ENCODE measurements at regions not wholly inside any gene's neighbourhood (a gene's known extent, or its start where the extent isn't known, plus 50 kb on each side); places are given as distances from the start of the nearest gene placed in this dataset.

DNA sequence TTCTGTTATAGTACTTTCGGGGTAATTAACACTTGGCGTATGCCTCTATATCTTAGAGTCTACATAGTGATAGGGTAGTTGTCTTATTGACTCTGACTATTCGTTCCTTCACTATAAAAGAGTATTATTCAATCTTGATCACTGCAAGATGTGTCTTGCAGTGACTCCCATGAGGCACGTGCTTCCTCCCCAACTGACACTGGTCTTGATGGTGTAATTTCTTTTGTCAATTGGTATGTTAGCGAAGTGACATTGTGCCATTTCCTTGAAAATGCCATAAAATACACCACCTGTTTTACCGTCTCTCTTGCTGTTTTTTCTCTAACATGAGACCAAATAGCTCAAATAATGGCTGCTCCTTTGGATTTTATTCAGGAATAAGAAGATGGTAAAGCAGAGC, 1314.1 kb upstream of the CDH6 start:
- no peak overlapping the region for H3K4me2 ChIP-seq
- H4K20me1 ChIP-seq (replicated peaks; ENCODE audit: insufficient read depth) = no peaks in the 10 kb centered on the region
- ATAC-seq (no peak), DNase-seq (ENCODE audit: low spot score) (no peak)
- no peak overlapping the region for H3K27ac ChIP-seq (ENCODE audit: low read depth)
- no peaks in the 10 kb centered on the region for H3K4me1 ChIP-seq (ENCODE audit: insufficient read depth)
- Mint-ChIP-seq H3K4me3 (no peak overlapping the region), H3K27ac (no peak overlapping the region), H3K27me3 (ENCODE audit: insufficient read depth, low read depth, poor library complexity) (peaks cover 1% of the 10 kb centered on the region), H3K36me3 (ENCODE audit: low read depth) (no peaks in the 10 kb centered on the region), H3K4me1 (no peaks in the 10 kb centered on the region), H3K9me3 (no peaks in the 10 kb centered on the region; the same call in 2 of the 3 replicates)
- no peak overlapping the region for H2AFZ ChIP-seq
- no peak overlapping the region for H3K4me3 ChIP-seq
- H3K27me3 ChIP-seq (ENCODE audit: insufficient read depth) = no peaks in the 10 kb centered on the region
- TF ChIP-seq CTCF (conservative IDR thresholded peaks at IDR 0.05; ENCODE audit: low read depth in 2 of 2) (no peak), ZNF114 (CRISPR knock-in tag; IDR thresholded peaks at IDR 0.05) (no peak)
- H3K36me3 ChIP-seq (ENCODE audit: insufficient read depth) = no peaks in the 10 kb centered on the region
- no peaks in the 10 kb centered on the region for H3K79me2 ChIP-seq (replicated peaks; ENCODE audit: insufficient read depth)
- H3F3A ChIP-seq (replicated peaks; ENCODE audit: low read depth) = no peaks in the 10 kb centered on the region
- H3K9me2 ChIP-seq (ENCODE audit: insufficient read depth) = 0 out of 2 replicates have a peak, but pooled peaks cover 8% of the 10 kb centered on the region

GRCh38 chr5:29878599-29878998, 1314.9 kb upstream of the CDH6 start:
- Mint-ChIP-seq H3K4me3 (no peak overlapping the region), H3K27me3 (ENCODE audit: insufficient read depth, low read depth, poor library complexity) (peaks cover 1% of the 10 kb centered on the region)

DNA sequence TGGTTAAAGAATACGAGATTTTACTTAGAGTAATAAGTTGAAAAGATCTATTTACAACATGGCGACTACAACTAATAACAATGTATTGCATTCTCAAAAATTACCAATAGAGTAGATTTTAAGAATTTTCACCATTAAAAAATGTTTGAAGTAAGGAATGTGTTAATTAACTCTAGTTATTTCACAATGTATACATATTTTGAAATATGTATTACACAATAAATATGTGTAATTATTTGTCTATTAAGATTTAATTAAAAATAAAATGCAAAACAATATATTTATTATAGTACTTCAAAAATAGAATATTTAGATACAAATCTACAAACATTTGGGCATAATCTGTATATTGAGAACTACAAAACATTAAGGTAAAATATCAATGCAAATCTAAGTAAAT, 1326.3 kb upstream of the CDH6 start:
- no peaks in the 10 kb centered on the region for H3K9me3 Mint-ChIP-seq
- no peaks in the 10 kb centered on the region for H3K79me2 ChIP-seq (replicated peaks; ENCODE audit: insufficient read depth)
- H4K20me1 ChIP-seq (replicated peaks; ENCODE audit: insufficient read depth) = no peaks in the 10 kb centered on the region
- H3K36me3 ChIP-seq (ENCODE audit: insufficient read depth) = no peaks in the 10 kb centered on the region
- H3K9me2 ChIP-seq (ENCODE audit: insufficient read depth) = no peaks in the 10 kb centered on the region
- H3K4me3 ChIP-seq = no peak overlapping the region
- H3K27me3 Mint-ChIP-seq (ENCODE audit: insufficient read depth, low read depth, poor library complexity) = no peaks in the 10 kb centered on the region
- no peaks in the 10 kb centered on the region for H3K36me3 Mint-ChIP-seq (ENCODE audit: low read depth)
- no peaks in the 10 kb centered on the region for H3K27me3 ChIP-seq (ENCODE audit: insufficient read depth)
- H3F3A ChIP-seq (replicated peaks; ENCODE audit: low read depth) = no peaks in the 10 kb centered on the region
- H3K4me1 Mint-ChIP-seq = no peaks in the 10 kb centered on the region
- H3K27ac Mint-ChIP-seq = no peak overlapping the region
- no peaks in the 10 kb centered on the region for H3K4me1 ChIP-seq (ENCODE audit: insufficient read depth)
- H2AFZ ChIP-seq = no peak overlapping the region
- DNase-seq (ENCODE audit: low spot score) = no peak
- no peak overlapping the region for H3K4me3 Mint-ChIP-seq
- no peak overlapping the region for H3K27ac ChIP-seq (ENCODE audit: low read depth)
- H3K4me2 ChIP-seq = no peak overlapping the region
- no peak for ATAC-seq
- TF ChIP-seq NANOG (IDR thresholded peaks at IDR 0.05; ENCODE audit: borderline replicate concordance) (no peak), ZNF331 (CRISPR knock-in tag; IDR thresholded peaks at IDR 0.05; ENCODE audit: low read depth) (no peak)
- TF ChIP-seq, protein P1, sequence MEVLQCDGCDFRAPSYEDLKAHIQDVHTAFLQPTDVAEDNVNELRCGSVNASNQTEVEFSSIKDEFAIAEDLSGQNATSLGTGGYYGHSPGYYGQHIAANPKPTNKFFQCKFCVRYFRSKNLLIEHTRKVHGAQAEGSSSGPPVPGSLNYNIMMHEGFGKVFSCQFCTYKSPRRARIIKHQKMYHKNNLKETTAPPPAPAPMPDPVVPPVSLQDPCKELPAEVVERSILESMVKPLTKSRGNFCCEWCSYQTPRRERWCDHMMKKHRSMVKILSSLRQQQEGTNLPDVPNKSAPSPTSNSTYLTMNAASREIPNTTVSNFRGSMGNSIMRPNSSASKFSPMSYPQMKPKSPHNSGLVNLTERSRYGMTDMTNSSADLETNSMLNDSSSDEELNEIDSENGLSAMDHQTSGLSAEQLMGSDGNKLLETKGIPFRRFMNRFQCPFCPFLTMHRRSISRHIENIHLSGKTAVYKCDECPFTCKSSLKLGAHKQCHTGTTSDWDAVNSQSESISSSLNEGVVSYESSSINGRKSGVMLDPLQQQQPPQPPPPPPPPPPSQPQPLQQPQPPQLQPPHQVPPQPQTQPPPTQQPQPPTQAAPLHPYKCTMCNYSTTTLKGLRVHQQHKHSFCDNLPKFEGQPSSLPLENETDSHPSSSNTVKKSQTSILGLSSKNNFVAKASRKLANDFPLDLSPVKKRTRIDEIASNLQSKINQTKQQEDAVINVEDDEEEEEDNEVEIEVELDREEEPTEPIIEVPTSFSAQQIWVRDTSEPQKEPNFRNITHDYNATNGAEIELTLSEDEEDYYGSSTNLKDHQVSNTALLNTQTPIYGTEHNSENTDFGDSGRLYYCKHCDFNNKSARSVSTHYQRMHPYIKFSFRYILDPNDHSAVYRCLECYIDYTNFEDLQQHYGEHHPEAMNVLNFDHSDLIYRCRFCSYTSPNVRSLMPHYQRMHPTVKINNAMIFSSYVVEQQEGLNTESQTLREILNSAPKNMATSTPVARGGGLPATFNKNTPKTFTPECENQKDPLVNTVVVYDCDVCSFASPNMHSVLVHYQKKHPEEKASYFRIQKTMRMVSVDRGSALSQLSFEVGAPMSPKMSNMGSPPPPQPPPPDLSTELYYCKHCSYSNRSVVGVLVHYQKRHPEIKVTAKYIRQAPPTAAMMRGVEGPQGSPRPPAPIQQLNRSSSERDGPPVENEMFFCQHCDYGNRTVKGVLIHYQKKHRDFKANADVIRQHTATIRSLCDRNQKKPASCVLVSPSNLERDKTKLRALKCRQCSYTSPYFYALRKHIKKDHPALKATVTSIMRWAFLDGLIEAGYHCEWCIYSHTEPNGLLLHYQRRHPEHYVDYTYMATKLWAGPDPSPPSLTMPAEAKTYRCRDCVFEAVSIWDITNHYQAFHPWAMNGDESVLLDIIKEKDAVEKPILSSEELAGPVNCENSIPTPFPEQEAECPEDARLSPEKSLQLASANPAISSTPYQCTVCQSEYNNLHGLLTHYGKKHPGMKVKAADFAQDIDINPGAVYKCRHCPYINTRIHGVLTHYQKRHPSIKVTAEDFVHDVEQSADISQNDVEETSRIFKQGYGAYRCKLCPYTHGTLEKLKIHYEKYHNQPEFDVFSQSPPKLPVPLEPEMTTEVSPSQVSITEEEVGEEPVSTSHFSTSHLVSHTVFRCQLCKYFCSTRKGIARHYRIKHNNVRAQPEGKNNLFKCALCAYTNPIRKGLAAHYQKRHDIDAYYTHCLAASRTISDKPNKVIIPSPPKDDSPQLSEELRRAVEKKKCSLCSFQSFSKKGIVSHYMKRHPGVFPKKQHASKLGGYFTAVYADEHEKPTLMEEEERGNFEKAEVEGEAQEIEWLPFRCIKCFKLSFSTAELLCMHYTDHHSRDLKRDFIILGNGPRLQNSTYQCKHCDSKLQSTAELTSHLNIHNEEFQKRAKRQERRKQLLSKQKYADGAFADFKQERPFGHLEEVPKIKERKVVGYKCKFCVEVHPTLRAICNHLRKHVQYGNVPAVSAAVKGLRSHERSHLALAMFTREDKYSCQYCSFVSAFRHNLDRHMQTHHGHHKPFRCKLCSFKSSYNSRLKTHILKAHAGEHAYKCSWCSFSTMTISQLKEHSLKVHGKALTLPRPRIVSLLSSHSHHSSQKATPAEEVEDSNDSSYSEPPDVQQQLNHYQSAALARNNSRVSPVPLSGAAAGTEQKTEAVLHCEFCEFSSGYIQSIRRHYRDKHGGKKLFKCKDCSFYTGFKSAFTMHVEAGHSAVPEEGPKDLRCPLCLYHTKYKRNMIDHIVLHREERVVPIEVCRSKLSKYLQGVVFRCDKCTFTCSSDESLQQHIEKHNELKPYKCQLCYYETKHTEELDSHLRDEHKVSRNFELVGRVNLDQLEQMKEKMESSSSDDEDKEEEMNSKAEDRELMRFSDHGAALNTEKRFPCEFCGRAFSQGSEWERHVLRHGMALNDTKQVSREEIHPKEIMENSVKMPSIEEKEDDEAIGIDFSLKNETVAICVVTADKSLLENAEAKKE (CRISPR knock-in tag; IDR thresholded peaks at IDR 0.05) = no peak

More at GRCh38 chr5:29878599-29878998, 1314.9 kb upstream of the CDH6 start:
- no peak overlapping the region for H3K27ac ChIP-seq (ENCODE audit: low read depth)
- DNase-seq (ENCODE audit: low spot score) (no peak), ATAC-seq (no peak)
- H3K9me2 ChIP-seq (ENCODE audit: insufficient read depth) = 0 out of 2 replicates have a peak, but pooled peaks cover 8% of the 10 kb centered on the region
- H2AFZ ChIP-seq = no peak overlapping the region
- Mint-ChIP-seq H3K36me3 (ENCODE audit: low read depth) (no peaks in the 10 kb centered on the region), H3K4me1 (no peaks in the 10 kb centered on the region), H3K27ac (no peak overlapping the region), H3K9me3 (no peaks in the 10 kb centered on the region; the same call in 2 of the 3 replicates)
- H3K4me3 ChIP-seq = no peak overlapping the region
- TF ChIP-seq STAT1 (IDR thresholded peaks at IDR 0.05; ENCODE audit: unreplicated experiment) (no peak), EZH2phosphoT487 (IDR thresholded peaks at IDR 0.05; ENCODE audit: unreplicated experiment) (no peak)
- TF ChIP-seq, protein P2, sequence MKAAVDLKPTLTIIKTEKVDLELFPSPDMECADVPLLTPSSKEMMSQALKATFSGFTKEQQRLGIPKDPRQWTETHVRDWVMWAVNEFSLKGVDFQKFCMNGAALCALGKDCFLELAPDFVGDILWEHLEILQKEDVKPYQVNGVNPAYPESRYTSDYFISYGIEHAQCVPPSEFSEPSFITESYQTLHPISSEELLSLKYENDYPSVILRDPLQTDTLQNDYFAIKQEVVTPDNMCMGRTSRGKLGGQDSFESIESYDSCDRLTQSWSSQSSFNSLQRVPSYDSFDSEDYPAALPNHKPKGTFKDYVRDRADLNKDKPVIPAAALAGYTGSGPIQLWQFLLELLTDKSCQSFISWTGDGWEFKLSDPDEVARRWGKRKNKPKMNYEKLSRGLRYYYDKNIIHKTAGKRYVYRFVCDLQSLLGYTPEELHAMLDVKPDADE (IDR thresholded peaks at IDR 0.05) = no peak
- H3F3A ChIP-seq (replicated peaks; ENCODE audit: low read depth) = no peaks in the 10 kb centered on the region
- no peaks in the 10 kb centered on the region for H3K36me3 ChIP-seq (ENCODE audit: insufficient read depth)
- H3K4me2 ChIP-seq = no peak overlapping the region
- H3K4me1 ChIP-seq (ENCODE audit: insufficient read depth) = no peaks in the 10 kb centered on the region
- no peaks in the 10 kb centered on the region for H3K27me3 ChIP-seq (ENCODE audit: insufficient read depth)
- H4K20me1 ChIP-seq (replicated peaks; ENCODE audit: insufficient read depth) = no peaks in the 10 kb centered on the region
- H3K79me2 ChIP-seq (replicated peaks; ENCODE audit: insufficient read depth) = no peaks in the 10 kb centered on the region

Measured in GM23338 (cell line).